ENCODE measurements at regions not wholly inside any gene's neighbourhood (a gene's known extent, or its start where the extent isn't known, plus 50 kb on each side); places are given as distances from the start of the nearest gene placed in this dataset.
A peak's percentile ranks its signal among the peaks of the same experiment; 100 is the strongest.

- no peak for DNase-seq (ENCODE audit: low read depth)
- no peak for FAIRE-seq
- TF ChIP-seq CTCF (IDR thresholded peaks at IDR 0.05; ENCODE audit: insufficient read depth, low read length, severe bottlenecking): no peak
- H3K4me3 ChIP-seq (ENCODE audit: low read depth, low read length): no peak overlapping the region
- H3K36me3 ChIP-seq (ENCODE audit: control insufficient read depth, insufficient read depth, low read length): no peaks in the 10 kb centered on the region
- no peaks in the 10 kb centered on the region for H3K27me3 ChIP-seq (ENCODE audit: control insufficient read depth, insufficient read depth, low read length)
Observed at GRCh38 chr1:194698908-194699318, 1512.5 kb upstream of the B3GALT2 start.

- Histone ChIP-seq H3K4me3 (ENCODE audit: low read depth, low read length) (no peak overlapping the region), H3K36me3 (ENCODE audit: control insufficient read depth, insufficient read depth, low read length) (no peaks in the 10 kb centered on the region), H3K27me3 (ENCODE audit: control insufficient read depth, insufficient read depth, low read length) (no peaks in the 10 kb centered on the region)
- no peak for FAIRE-seq
- no peak for DNase-seq (ENCODE audit: low read depth)
- no peak for TF ChIP-seq CTCF (IDR thresholded peaks at IDR 0.05; ENCODE audit: insufficient read depth, low read length, severe bottlenecking)
Observed at GRCh38 chr1:194693244-194693643, 1506.8 kb upstream of the B3GALT2 start.

GRCh38 chr1:194684636-194685035 lies 1498.2 kb upstream of the B3GALT2 start:
- FAIRE-seq (no peak), DNase-seq (ENCODE audit: low read depth) (no peak)
- no peak overlapping the region for H3K4me3 ChIP-seq (ENCODE audit: low read depth, low read length)
- no peaks in the 10 kb centered on the region for H3K27me3 ChIP-seq (ENCODE audit: control insufficient read depth, insufficient read depth, low read length)
- TF ChIP-seq CTCF (IDR thresholded peaks at IDR 0.05; ENCODE audit: insufficient read depth, low read length, severe bottlenecking): no peak
- H3K36me3 ChIP-seq (ENCODE audit: control insufficient read depth, insufficient read depth, low read length): no peaks in the 10 kb centered on the region

- TF ChIP-seq CTCF (IDR thresholded peaks at IDR 0.05; ENCODE audit: insufficient read depth, low read length, severe bottlenecking): no peak
- Histone ChIP-seq H3K4me3 (ENCODE audit: low read depth, low read length) (no peak overlapping the region), H3K36me3 (ENCODE audit: control insufficient read depth, insufficient read depth, low read length) (no peaks in the 10 kb centered on the region), H3K27me3 (ENCODE audit: control insufficient read depth, insufficient read depth, low read length) (no peaks in the 10 kb centered on the region)
- DNase-seq (ENCODE audit: low read depth) (peak; percentile 51), FAIRE-seq (no peak)
Observed at GRCh38 chr1:194658090-194658439, 1471.7 kb upstream of the B3GALT2 start.

- no peak for TF ChIP-seq CTCF (IDR thresholded peaks at IDR 0.05; ENCODE audit: insufficient read depth, low read length, severe bottlenecking)
- Histone ChIP-seq H3K4me3 (ENCODE audit: low read depth, low read length) (no peak overlapping the region), H3K36me3 (ENCODE audit: control insufficient read depth, insufficient read depth, low read length) (no peaks in the 10 kb centered on the region), H3K27me3 (ENCODE audit: control insufficient read depth, insufficient read depth, low read length) (no peaks in the 10 kb centered on the region)
- DNase-seq (ENCODE audit: low read depth) (no peak), FAIRE-seq (no peak)
Observed at GRCh38 chr1:194654956-194655355, 1468.5 kb upstream of the B3GALT2 start.

GRCh38 chr1:194653385-194653784 lies 1467.0 kb upstream of the B3GALT2 start:
- DNase-seq (ENCODE audit: low read depth) (no peak), FAIRE-seq (no peak)
- Histone ChIP-seq H3K27me3 (ENCODE audit: control insufficient read depth, insufficient read depth, low read length) (no peaks in the 10 kb centered on the region), H3K4me3 (ENCODE audit: low read depth, low read length) (no peak overlapping the region), H3K36me3 (ENCODE audit: control insufficient read depth, insufficient read depth, low read length) (no peaks in the 10 kb centered on the region)
- TF ChIP-seq CTCF (IDR thresholded peaks at IDR 0.05; ENCODE audit: insufficient read depth, low read length, severe bottlenecking): no peak

Data from bronchial epithelial cell (primary cell).